Left lung (tissue), 4 donors: ENCODE measurements at regions not wholly inside any gene's neighbourhood (a gene's known extent, or its start where the extent isn't known, plus 50 kb on each side); places are given as distances from the start of the nearest gene placed in this dataset.
"Not testable (repeated sequence)": the region's sequence is repeated elsewhere in the genome, so short reads cannot be mapped to it uniquely, and the experiment has no call there.

Experiments used
- ATAC-seq: fragments of 200-7000 bp; cut with Tn5 transposase; one replicate; pipeline ENCODE4 v1.9.1; 2020; ENCODE audit warnings: moderate library complexity
- DNase-seq, 4 donors: peaks; one replicate each; pipeline ENCODE4 v3.0.0-alpha.2; 2013 to 2020
- H3K27ac ChIP-seq, 2 donors: fragments of 200-600 bp; sonication (generic) in 1 of 2; one replicate each; pipeline versions ENCODE4 v1.5.0 to v1.8.0; 2020 to 2021
- H3K27me3 ChIP-seq, 2 donors: fragments of 200-600 bp; sonication (generic) in 1 of 2; one replicate each; pipeline versions ENCODE4 v1.5.0 to v1.8.0; 2020 to 2021
- H3K36me3 ChIP-seq, 2 donors: fragments of 200-600 bp; sonication (generic) in 1 of 2; one replicate each; pipeline versions ENCODE4 v1.5.0 to v1.8.0; 2020 to 2021
- H3K4me1 ChIP-seq, 2 donors: fragments of 200-600 bp; one replicate each; pipeline ENCODE4 v1.8.0; 2021
- H3K4me3 ChIP-seq, 2 donors: fragments of 200-600 bp; sonication (generic) in 1 of 2; one replicate each; pipeline versions ENCODE4 v1.5.0 to v1.8.0; 2020 to 2021; ENCODE audit warnings: mild to moderate bottlenecking in 1 of 2
- H3K9me3 ChIP-seq, 2 donors: fragments of 200-600 bp; sonication (generic) in 1 of 2; one replicate each; pipeline versions ENCODE4 v1.5.0 to v1.8.0; 2020 to 2021
- CTCF ChIP-seq, 2 donors: fragments of 200-600 bp; sonication (generic) in 1 of 2; IDR thresholded peaks; one replicate each; pipeline versions ENCODE4 v1.5.0 to v1.8.0; 2021; ENCODE audit warnings: antibody characterized with exemption in 2 of 2
- intact Hi-C, 2 donors: fragments of 100-400 bp; cut with DNase I; formaldehyde crosslinking; loops; one replicate each; pipeline versions ENCODE4 v1.11.2 to v1.14.2; 2022
- donor health status: DM: no; HTN: yes; CAD: no.
- donor health status: DM: no; HTN: no; CAD: no.

GRCh38 chr12:17286874-17287273 is 680.9 kb upstream of the LMO3 start:
- intact Hi-C loops = no loop called here
- H3K4me3 ChIP-seq = no peak overlapping the region
- no peak overlapping the region for H3K27ac ChIP-seq
- no peak for DNase-seq
- TF ChIP-seq CTCF (IDR thresholded peaks at IDR 0.05) = no peak
- no peak for ATAC-seq
- no peaks in the 10 kb centered on the region for H3K27me3 ChIP-seq
- H3K36me3 ChIP-seq = no peaks in the 10 kb centered on the region
- H3K4me1 ChIP-seq = no peaks in the 10 kb centered on the region
- H3K9me3 ChIP-seq = peaks cover 0 to 18% of the 10 kb centered on the region in 2 donors

DNA sequence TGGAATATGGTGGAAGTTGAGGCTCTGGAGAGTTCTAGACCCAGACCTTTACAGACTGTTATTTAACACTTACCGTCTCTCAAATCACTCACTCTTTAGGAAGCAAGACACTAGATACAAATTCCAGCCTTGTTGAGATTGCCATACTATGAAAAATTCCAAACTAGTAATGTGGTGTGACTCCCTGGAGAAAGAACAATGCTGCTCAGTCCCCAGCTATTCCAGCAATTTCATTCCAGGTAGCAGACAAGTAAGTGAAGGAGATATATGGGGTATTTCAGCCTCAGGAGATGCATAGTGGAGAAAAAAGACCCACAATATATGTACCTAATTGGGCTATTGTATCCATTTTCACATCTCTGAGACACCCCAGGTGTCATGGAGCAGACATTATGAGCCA is 678.9 kb upstream of the LMO3 start:
- H3K36me3 ChIP-seq = no peaks in the 10 kb centered on the region
- no peak for TF ChIP-seq CTCF (IDR thresholded peaks at IDR 0.05)
- intact Hi-C loops = no loop called here
- H3K4me1 ChIP-seq = no peaks in the 10 kb centered on the region
- H3K27me3 ChIP-seq = no peaks in the 10 kb centered on the region
- H3K9me3 ChIP-seq = peaks cover 0 to 18% of the 10 kb centered on the region in 2 donors
- DNase-seq (no peak), ATAC-seq (no peak)
- H3K4me3 ChIP-seq = no peak overlapping the region
- H3K27ac ChIP-seq = no peak overlapping the region

GRCh38 chr12:17283563-17283962 is 677.6 kb upstream of the LMO3 start:
- H3K27ac ChIP-seq = no peak overlapping the region
- intact Hi-C loops = no loop called here
- no peaks in the 10 kb centered on the region for H3K27me3 ChIP-seq
- no peaks in the 10 kb centered on the region for H3K36me3 ChIP-seq
- ATAC-seq (no peak), DNase-seq (no peak)
- H3K9me3 ChIP-seq = peaks cover 0 to 12% of the 10 kb centered on the region in 2 donors
- TF ChIP-seq CTCF (IDR thresholded peaks at IDR 0.05) = no peak
- H3K4me1 ChIP-seq = no peaks in the 10 kb centered on the region
- H3K4me3 ChIP-seq = no peak overlapping the region

DNA sequence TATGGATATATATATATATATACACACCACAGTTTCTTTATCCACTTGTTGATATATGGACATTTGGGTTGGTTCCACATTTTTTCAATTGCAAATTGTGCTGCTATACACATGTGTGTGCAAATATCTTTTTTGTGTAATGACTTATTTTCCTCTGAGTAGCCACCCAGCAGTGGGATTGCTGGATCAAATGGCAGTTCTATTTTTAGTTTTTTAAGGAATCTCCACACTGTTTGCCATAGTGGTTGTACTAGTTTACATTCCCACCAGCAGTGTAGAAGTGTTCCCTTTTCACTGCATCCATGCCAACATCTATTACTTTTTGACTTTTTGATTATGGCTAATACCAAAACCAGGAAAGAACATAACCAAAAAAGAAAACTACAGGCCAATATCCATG is 676.2 kb upstream of the LMO3 start:
- H3K27me3 ChIP-seq, H3K4me3 ChIP-seq, H3K4me1 ChIP-seq, DNase-seq, intact Hi-C loops, H3K27ac ChIP-seq, ATAC-seq, H3K36me3 ChIP-seq, H3K9me3 ChIP-seq: not testable (repeated sequence)

DNA sequence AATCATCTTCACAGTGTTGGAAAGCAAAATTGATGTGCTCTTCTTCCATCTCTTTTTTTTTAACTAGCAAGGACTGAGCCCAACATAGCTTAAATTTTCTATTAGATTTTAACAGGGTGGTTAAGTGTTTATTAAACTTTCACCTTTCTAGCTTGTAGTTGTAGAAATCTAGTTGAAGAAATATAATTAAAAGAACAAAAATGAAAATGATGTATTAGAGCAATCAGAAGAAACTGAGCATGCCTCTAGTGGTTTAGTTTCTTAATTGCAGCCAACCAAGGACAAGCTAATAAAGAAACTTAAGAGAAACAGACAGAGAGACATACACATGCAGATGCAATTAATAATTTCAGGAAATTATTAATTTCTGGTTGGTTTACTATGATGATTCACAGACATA is 673.0 kb upstream of the LMO3 start:
- peak in 1 of 2 donors; percentile 20 for TF ChIP-seq CTCF (IDR thresholded peaks at IDR 0.05)
- DNase-seq (no peak), ATAC-seq (no peak)
- peaks cover 0 to 11% of the 10 kb centered on the region in 2 donors for H3K9me3 ChIP-seq
- no peaks in the 10 kb centered on the region for H3K27me3 ChIP-seq
- H3K27ac ChIP-seq = no peak overlapping the region
- H3K36me3 ChIP-seq = no peaks in the 10 kb centered on the region
- H3K4me1 ChIP-seq = no peaks in the 10 kb centered on the region
- intact Hi-C loops = no loop called here
- H3K4me3 ChIP-seq = no peak overlapping the region

GRCh38 chr12:17276196-17276595 is 670.2 kb upstream of the LMO3 start:
- no peak for TF ChIP-seq CTCF (IDR thresholded peaks at IDR 0.05)
- Histone ChIP-seq H3K4me1 (no peaks in the 10 kb centered on the region), H3K36me3 (no peaks in the 10 kb centered on the region), H3K4me3 (no peak overlapping the region), H3K27ac (no peak overlapping the region), H3K9me3 (peaks cover 0 to 5% of the 10 kb centered on the region in 2 donors), H3K27me3 (no peaks in the 10 kb centered on the region)
- intact Hi-C loops = no loop called here
- DNase-seq (no peak), ATAC-seq (no peak)
